Sigmoid colon (tissue), 4 donors: ENCODE measurements at regions not wholly inside any gene's neighbourhood (a gene's known extent, or its start where the extent isn't known, plus 50 kb on each side); places are given as distances from the start of the nearest gene placed in this dataset.

Experiments
- CTCF ChIP-seq, 4 experiments: fragments of 450-650 bp in 3 of 4; fragments of 200-600 bp in 1 of 4; IDR thresholded peaks; one replicate each; pipeline ENCODE4 v1.5.1; 2016 to 2019; ENCODE audit warnings: antibody characterized with exemption in 4 of 4, mild to moderate bottlenecking in 3 of 4, moderate library complexity in 2 of 4
- EP300 ChIP-seq, 4 donors: sonication (generic); formaldehyde crosslinking; IDR thresholded peaks; one replicate each; pipeline ENCODE4 v1.6.1; 2017; ENCODE audit warnings: antibody characterized with exemption in 4 of 4

DNA sequence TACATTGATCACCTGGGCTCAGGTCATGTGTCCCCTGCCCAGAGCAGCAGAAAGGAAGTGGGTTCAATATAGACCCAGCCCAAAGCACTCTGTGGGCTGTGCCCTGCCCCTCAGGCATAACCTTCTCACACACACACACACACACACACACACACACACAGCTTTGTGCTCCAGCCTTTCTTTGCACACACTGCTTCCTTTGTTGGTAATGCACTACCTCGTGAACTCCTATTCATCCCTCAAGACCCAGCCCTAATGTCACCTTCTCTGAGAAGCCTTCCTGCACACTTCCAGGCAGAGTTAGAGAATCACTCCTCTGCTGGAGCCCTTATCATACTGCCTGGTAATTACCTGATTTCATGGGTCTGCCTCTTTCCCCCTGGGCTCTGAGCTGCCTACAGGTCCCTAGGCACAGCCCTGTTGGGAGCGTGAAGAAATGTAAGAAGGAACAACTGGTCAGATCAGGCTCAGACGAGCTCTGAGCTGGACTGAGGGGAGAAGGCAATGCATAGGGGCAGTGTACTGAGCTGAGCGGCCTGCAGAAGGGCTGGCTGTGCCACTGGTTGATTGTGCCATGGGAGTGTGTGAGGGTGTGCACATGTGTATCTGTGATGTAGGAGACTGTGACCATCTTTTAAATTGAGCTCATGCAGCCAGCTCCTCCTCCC lies 210.3 kb downstream of the GLI2 start:
- TF ChIP-seq CTCF (IDR thresholded peaks at IDR 0.05): no peak
- no peak for TF ChIP-seq EP300 (IDR thresholded peaks at IDR 0.05)
